GM23338 (cell line): ENCODE measurements at regions not wholly inside any gene's neighbourhood (a gene's known extent, or its start where the extent isn't known, plus 50 kb on each side); places are given as distances from the start of the nearest gene placed in this dataset.

Experiments
- ATAC-seq: fragments of 200-7000 bp; cut with Tn5 transposase; 3 replicates; pipeline ENCODE4 v1.9.1; 2020
- DNase-seq: peaks from one replicate; pipeline ENCODE4 v3.0.0-alpha.2; 2015; ENCODE audit warnings: low spot score
- H2AFZ ChIP-seq: fragments of 200-600 bp; sonication (generic); 2 replicates; pipeline ENCODE4 v1.8.0; 2016; ENCODE audit warnings: antibody characterized with exemption, mild to moderate bottlenecking, moderate library complexity
- H3F3A ChIP-seq: fragments of 200-600 bp; sonication (generic); replicated peaks from 2 replicates; pipeline ENCODE4 v1.8.0; 2017; ENCODE audit warnings: antibody characterized with exemption, mixed run types, low read depth
- H3K27ac ChIP-seq: fragments of 200-600 bp; sonication (generic); 2 replicates; pipeline ENCODE4 v1.6.1; 2016; ENCODE audit warnings: low read depth
- H3K27me3 ChIP-seq: fragments of 200-600 bp; sonication (generic); 2 replicates; pipeline ENCODE4 v1.8.0; 2016; ENCODE audit warnings: mild to moderate bottlenecking, mixed run types, moderate library complexity; ENCODE audit not compliant: insufficient read depth
- H3K36me3 ChIP-seq: fragments of 200-600 bp; sonication (generic); 2 replicates; pipeline ENCODE4 v1.8.0; 2016; ENCODE audit warnings: mild to moderate bottlenecking; ENCODE audit not compliant: insufficient read depth
- H3K4me1 ChIP-seq: fragments of 200-600 bp; sonication (generic); 2 replicates; pipeline ENCODE4 v1.8.0; 2016; ENCODE audit warnings: mild to moderate bottlenecking, moderate library complexity; ENCODE audit not compliant: insufficient read depth
- H3K4me2 ChIP-seq: fragments of 200-600 bp; sonication (generic); 2 replicates; pipeline ENCODE4 v1.7.1; 2017; ENCODE audit warnings: mixed run types
- H3K4me3 ChIP-seq: fragments of 200-600 bp; sonication (generic); 2 replicates; pipeline ENCODE4 v1.6.1; 2016; ENCODE audit warnings: mixed run types
- H3K79me2 ChIP-seq: fragments of 200-600 bp; sonication (generic); replicated peaks from 2 replicates; pipeline ENCODE4 v1.8.0; 2017; ENCODE audit warnings: mild to moderate bottlenecking; ENCODE audit not compliant: insufficient read depth
- H3K9me2 ChIP-seq: fragments of 200-600 bp; sonication (generic); 2 replicates; pipeline ENCODE4 v1.8.0; 2017; ENCODE audit not compliant: insufficient read depth
- H4K20me1 ChIP-seq: fragments of 200-600 bp; sonication (generic); replicated peaks from 2 replicates; pipeline ENCODE4 v1.8.0; 2017; ENCODE audit warnings: mild to moderate bottlenecking; ENCODE audit not compliant: insufficient read depth
- H3K27ac Mint-ChIP-seq: 2 replicates; pipeline ENCODE4 v1.8.0; 2020; ENCODE audit warnings: inconsistent platforms, mild to moderate bottlenecking, moderate library complexity, mixed read lengths
- H3K27me3 Mint-ChIP-seq: 3 replicates; pipeline ENCODE4 v1.8.0; 2022; ENCODE audit warnings: low read depth, mild to moderate bottlenecking, moderate library complexity, mixed read lengths, inconsistent platforms; ENCODE audit not compliant: insufficient read depth, poor library complexity
- H3K36me3 Mint-ChIP-seq: 3 replicates; pipeline ENCODE4 v1.8.0; 2021; ENCODE audit warnings: low read depth, mild to moderate bottlenecking, inconsistent platforms, moderate library complexity, mixed read lengths
- H3K4me1 Mint-ChIP-seq: 3 replicates; pipeline ENCODE4 v1.8.0; 2020; ENCODE audit warnings: mild to moderate bottlenecking, inconsistent platforms, mixed read lengths
- H3K4me3 Mint-ChIP-seq: 3 replicates; pipeline ENCODE4 v1.8.0; 2021; ENCODE audit warnings: moderate library complexity, mild to moderate bottlenecking, inconsistent platforms, mixed read lengths
- H3K9me3 Mint-ChIP-seq: 3 replicates; pipeline ENCODE4 v1.8.0; 2020; ENCODE audit warnings: moderate library complexity, mild to moderate bottlenecking, inconsistent platforms, mixed read lengths
- CREB1 ChIP-seq: fragments of 250-450 bp; sonication (Bioruptor Pico); IDR thresholded peaks from 2 replicates; pipeline ENCODE4 v1.5.0; 2020; ENCODE audit warnings: low read depth, mild to moderate bottlenecking, moderate library complexity
- CTCF ChIP-seq, 2 experiments: fragments of 200-600 bp in 1 of 2; sonication (generic) in 1 of 2; conservative IDR thresholded peaks; 2 replicates each; pipeline versions ENCODE4 v1.5.1 to v1.6.1; 2016 to 2017; ENCODE audit warnings: antibody characterized with exemption in 2 of 2, low read depth in 2 of 2, mild to moderate bottlenecking in 2 of 2, moderate library complexity in 1 of 2
- EZH2 ChIP-seq: fragments of 200-600 bp; sonication (generic); IDR thresholded peaks from one replicate; pipeline ENCODE4 v1.8.0; 2017; ENCODE audit warnings: antibody characterized with exemption, mild to moderate bottlenecking, low read depth; ENCODE audit not compliant: unreplicated experiment
- EZH2phosphoT487 ChIP-seq: fragments of 200-600 bp; sonication (generic); IDR thresholded peaks from one replicate; pipeline ENCODE4 v1.8.1; 2018; ENCODE audit warnings: antibody characterized with exemption; ENCODE audit not compliant: unreplicated experiment
- JUNB ChIP-seq: IDR thresholded peaks from one replicate; pipeline ENCODE4 v1.6.1; 2016; ENCODE audit warnings: antibody characterized with exemption; ENCODE audit not compliant: unreplicated experiment
- NANOG ChIP-seq: IDR thresholded peaks from 2 replicates; pipeline ENCODE4 v1.6.1; 2016; ENCODE audit warnings: antibody characterized with exemption, borderline replicate concordance
- STAT1 ChIP-seq: IDR thresholded peaks from one replicate; pipeline ENCODE4 v1.6.1; 2016; ENCODE audit warnings: antibody characterized with exemption; ENCODE audit not compliant: unreplicated experiment
- ZNF114 ChIP-seq: fragments of 250-450 bp; sonication (Bioruptor Pico); IDR thresholded peaks from 2 replicates; pipeline ENCODE4 v1.5.0; 2020; ENCODE audit warnings: mild to moderate bottlenecking, moderate library complexity
- ZNF331 ChIP-seq: fragments of 250-450 bp; sonication (Bioruptor Pico); IDR thresholded peaks from 2 replicates; pipeline ENCODE4 v1.5.0; 2020; ENCODE audit warnings: low read depth, mild to moderate bottlenecking, moderate library complexity
- TF ChIP-seq, protein P1 (sequence below): fragments of 250-450 bp; sonication (Bioruptor Pico); IDR thresholded peaks from 2 replicates; pipeline ENCODE4 v1.5.0; 2020; ENCODE audit warnings: mild to moderate bottlenecking, moderate library complexity
- TF ChIP-seq, protein P2 (sequence below): IDR thresholded peaks from one replicate; pipeline ENCODE4 v1.6.1; 2018; ENCODE audit warnings: antibody characterized with exemption; ENCODE audit not compliant: unreplicated experiment

DNA sequence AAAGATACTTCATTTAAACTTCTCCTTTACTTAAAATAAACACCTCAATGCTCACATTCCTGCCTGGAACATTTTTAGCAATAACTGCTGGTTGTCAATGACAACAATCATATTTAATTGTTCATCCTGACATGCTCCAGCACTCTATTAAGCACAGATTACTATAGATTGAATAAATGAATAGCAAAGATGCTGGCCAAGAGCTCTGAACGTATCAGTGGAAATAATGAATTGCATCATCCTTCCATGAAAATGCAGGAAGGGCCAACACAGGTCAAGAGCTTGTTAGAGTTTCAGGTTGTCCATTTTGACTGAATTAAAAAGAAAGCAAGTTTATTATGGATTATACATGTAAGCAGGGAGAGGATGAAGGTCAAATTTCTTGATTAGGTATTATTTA is 994.0 kb downstream of the TSN start (continued):
- TF ChIP-seq CTCF (conservative IDR thresholded peaks at IDR 0.05; ENCODE audit: low read depth in 2 of 2) (no peak), JUNB (no peak)

DNA sequence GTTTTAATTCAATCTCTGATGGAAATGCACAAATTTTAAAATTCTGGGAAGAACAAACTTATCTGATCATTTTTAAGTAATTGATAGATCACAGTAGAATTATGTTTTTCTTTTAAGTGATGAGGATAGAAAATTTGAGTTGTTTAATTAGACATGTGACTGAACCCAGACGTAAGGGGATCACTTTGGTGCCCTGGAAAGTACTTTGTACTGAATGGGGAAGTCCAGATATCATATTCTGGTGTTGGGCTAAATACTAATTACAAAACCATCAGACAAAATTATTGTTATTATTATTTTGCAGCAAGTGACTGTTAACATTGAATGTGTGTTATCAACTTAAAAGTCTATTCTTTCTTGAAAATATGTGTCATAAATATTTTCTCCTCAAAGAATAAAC is 994.6 kb downstream of the TSN start:
- DNase-seq (no peak), ATAC-seq (no peak)
- Mint-ChIP-seq H3K27ac (no peak overlapping the region), H3K4me3 (no peak overlapping the region), H3K4me1 (peaks cover 37% of the 10 kb centered on the region), H3K9me3 (no peaks in the 10 kb centered on the region), H3K27me3 (peaks cover 1% of the 10 kb centered on the region), H3K36me3 (no peaks in the 10 kb centered on the region)
- Histone ChIP-seq H3K27me3 (no peaks in the 10 kb centered on the region), H3K4me1 (peaks cover 7% of the 10 kb centered on the region), H2AFZ (no peak overlapping the region), H3K79me2 (no peaks in the 10 kb centered on the region), H3K36me3 (no peaks in the 10 kb centered on the region), H4K20me1 (no peaks in the 10 kb centered on the region), H3K9me2 (no peaks in the 10 kb centered on the region), H3K4me3 (no peak overlapping the region), H3K27ac (no peak overlapping the region), H3F3A (no peaks in the 10 kb centered on the region), H3K4me2 (no peak overlapping the region)
- TF ChIP-seq NANOG (no peak), CREB1 (no peak), STAT1 (no peak), ZNF331 (no peak), CTCF (conservative IDR thresholded peaks at IDR 0.05; ENCODE audit: low read depth in 2 of 2) (no peak), ZNF114 (CRISPR knock-in tag) (no peak), EZH2phosphoT487 (no peak), EZH2 (no peak)
- TF ChIP-seq, protein P1, sequence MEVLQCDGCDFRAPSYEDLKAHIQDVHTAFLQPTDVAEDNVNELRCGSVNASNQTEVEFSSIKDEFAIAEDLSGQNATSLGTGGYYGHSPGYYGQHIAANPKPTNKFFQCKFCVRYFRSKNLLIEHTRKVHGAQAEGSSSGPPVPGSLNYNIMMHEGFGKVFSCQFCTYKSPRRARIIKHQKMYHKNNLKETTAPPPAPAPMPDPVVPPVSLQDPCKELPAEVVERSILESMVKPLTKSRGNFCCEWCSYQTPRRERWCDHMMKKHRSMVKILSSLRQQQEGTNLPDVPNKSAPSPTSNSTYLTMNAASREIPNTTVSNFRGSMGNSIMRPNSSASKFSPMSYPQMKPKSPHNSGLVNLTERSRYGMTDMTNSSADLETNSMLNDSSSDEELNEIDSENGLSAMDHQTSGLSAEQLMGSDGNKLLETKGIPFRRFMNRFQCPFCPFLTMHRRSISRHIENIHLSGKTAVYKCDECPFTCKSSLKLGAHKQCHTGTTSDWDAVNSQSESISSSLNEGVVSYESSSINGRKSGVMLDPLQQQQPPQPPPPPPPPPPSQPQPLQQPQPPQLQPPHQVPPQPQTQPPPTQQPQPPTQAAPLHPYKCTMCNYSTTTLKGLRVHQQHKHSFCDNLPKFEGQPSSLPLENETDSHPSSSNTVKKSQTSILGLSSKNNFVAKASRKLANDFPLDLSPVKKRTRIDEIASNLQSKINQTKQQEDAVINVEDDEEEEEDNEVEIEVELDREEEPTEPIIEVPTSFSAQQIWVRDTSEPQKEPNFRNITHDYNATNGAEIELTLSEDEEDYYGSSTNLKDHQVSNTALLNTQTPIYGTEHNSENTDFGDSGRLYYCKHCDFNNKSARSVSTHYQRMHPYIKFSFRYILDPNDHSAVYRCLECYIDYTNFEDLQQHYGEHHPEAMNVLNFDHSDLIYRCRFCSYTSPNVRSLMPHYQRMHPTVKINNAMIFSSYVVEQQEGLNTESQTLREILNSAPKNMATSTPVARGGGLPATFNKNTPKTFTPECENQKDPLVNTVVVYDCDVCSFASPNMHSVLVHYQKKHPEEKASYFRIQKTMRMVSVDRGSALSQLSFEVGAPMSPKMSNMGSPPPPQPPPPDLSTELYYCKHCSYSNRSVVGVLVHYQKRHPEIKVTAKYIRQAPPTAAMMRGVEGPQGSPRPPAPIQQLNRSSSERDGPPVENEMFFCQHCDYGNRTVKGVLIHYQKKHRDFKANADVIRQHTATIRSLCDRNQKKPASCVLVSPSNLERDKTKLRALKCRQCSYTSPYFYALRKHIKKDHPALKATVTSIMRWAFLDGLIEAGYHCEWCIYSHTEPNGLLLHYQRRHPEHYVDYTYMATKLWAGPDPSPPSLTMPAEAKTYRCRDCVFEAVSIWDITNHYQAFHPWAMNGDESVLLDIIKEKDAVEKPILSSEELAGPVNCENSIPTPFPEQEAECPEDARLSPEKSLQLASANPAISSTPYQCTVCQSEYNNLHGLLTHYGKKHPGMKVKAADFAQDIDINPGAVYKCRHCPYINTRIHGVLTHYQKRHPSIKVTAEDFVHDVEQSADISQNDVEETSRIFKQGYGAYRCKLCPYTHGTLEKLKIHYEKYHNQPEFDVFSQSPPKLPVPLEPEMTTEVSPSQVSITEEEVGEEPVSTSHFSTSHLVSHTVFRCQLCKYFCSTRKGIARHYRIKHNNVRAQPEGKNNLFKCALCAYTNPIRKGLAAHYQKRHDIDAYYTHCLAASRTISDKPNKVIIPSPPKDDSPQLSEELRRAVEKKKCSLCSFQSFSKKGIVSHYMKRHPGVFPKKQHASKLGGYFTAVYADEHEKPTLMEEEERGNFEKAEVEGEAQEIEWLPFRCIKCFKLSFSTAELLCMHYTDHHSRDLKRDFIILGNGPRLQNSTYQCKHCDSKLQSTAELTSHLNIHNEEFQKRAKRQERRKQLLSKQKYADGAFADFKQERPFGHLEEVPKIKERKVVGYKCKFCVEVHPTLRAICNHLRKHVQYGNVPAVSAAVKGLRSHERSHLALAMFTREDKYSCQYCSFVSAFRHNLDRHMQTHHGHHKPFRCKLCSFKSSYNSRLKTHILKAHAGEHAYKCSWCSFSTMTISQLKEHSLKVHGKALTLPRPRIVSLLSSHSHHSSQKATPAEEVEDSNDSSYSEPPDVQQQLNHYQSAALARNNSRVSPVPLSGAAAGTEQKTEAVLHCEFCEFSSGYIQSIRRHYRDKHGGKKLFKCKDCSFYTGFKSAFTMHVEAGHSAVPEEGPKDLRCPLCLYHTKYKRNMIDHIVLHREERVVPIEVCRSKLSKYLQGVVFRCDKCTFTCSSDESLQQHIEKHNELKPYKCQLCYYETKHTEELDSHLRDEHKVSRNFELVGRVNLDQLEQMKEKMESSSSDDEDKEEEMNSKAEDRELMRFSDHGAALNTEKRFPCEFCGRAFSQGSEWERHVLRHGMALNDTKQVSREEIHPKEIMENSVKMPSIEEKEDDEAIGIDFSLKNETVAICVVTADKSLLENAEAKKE (CRISPR knock-in tag) = no peak
- TF ChIP-seq, protein P2, sequence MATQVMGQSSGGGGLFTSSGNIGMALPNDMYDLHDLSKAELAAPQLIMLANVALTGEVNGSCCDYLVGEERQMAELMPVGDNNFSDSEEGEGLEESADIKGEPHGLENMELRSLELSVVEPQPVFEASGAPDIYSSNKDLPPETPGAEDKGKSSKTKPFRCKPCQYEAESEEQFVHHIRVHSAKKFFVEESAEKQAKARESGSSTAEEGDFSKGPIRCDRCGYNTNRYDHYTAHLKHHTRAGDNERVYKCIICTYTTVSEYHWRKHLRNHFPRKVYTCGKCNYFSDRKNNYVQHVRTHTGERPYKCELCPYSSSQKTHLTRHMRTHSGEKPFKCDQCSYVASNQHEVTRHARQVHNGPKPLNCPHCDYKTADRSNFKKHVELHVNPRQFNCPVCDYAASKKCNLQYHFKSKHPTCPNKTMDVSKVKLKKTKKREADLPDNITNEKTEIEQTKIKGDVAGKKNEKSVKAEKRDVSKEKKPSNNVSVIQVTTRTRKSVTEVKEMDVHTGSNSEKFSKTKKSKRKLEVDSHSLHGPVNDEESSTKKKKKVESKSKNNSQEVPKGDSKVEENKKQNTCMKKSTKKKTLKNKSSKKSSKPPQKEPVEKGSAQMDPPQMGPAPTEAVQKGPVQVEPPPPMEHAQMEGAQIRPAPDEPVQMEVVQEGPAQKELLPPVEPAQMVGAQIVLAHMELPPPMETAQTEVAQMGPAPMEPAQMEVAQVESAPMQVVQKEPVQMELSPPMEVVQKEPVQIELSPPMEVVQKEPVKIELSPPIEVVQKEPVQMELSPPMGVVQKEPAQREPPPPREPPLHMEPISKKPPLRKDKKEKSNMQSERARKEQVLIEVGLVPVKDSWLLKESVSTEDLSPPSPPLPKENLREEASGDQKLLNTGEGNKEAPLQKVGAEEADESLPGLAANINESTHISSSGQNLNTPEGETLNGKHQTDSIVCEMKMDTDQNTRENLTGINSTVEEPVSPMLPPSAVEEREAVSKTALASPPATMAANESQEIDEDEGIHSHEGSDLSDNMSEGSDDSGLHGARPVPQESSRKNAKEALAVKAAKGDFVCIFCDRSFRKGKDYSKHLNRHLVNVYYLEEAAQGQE = no peak
